ENCODE measurements at regions not wholly inside any gene's neighbourhood (a gene's known extent, or its start where the extent isn't known, plus 50 kb on each side); places are given as distances from the start of the nearest gene placed in this dataset.

- no peak for DNase-seq (ENCODE audit: low spot score)
- no peak overlapping the region for H2BK12ac ChIP-seq (ENCODE audit: low read length)
- H3K27ac ChIP-seq (replicated peaks; ENCODE audit: low read length), result no peak overlapping the region
- H4K8ac ChIP-seq (ENCODE audit: low read depth, low read length), result no peak overlapping the region
- no CpG with 5 or more reads among the region's 5 CpGs for WGBS, 2 donors (ENCODE audit: extremely low coverage in 2 of 2, insufficient read length in 2 of 2, insufficient replicate concordance in 1 of 2)
- no peak overlapping the region for H3K23ac ChIP-seq (ENCODE audit: low read depth, low read length, poor library complexity)
- no peak overlapping the region for H3K4ac ChIP-seq (ENCODE audit: low read length)
- H2BK120ac ChIP-seq (ENCODE audit: low read depth, low read length), result no peak overlapping the region
- no peak overlapping the region for H2BK15ac ChIP-seq (ENCODE audit: low read length)
- H3K4me2 ChIP-seq (ENCODE audit: insufficient read depth, low read length, poor library complexity, severe bottlenecking), result no peak overlapping the region
- no peak overlapping the region for H2AK5ac ChIP-seq (ENCODE audit: low read depth, low read length)
- H2BK5ac ChIP-seq (ENCODE audit: low read length), result no peak overlapping the region
- peaks cover 0 to 6% of the 10 kb centered on the region in 2 donors for H3K4me1 ChIP-seq (ENCODE audit: control insufficient read depth in 2 of 2, insufficient read depth in 1 of 2, low read depth in 1 of 2, low read length in 2 of 2)
- no peak overlapping the region for H3K9ac ChIP-seq (ENCODE audit: low read depth, low read length, poor library complexity)
- no peak overlapping the region for H3K18ac ChIP-seq (ENCODE audit: low read length)
- H3K4me3 ChIP-seq (ENCODE audit: low read length in 2 of 2), result no peak overlapping the region
- H4K91ac ChIP-seq (ENCODE audit: low read depth, low read length, poor library complexity), result no peak overlapping the region
- H2AFZ ChIP-seq (ENCODE audit: low read length), result no peak overlapping the region
- H3K79me1 ChIP-seq (ENCODE audit: low read depth, low read length), result no peaks in the 10 kb centered on the region
- no peaks in the 10 kb centered on the region for H3K9me3 ChIP-seq (replicated peaks in 1 of 2; ENCODE audit: control insufficient read depth in 2 of 2, insufficient read depth in 1 of 2, low read depth in 1 of 2, low read length in 2 of 2)
- no peaks in the 10 kb centered on the region for H3K36me3 ChIP-seq (replicated peaks in 1 of 2; ENCODE audit: control insufficient read depth in 2 of 2, insufficient read depth in 2 of 2, low read length in 2 of 2)
- H3K14ac ChIP-seq (ENCODE audit: low read length), result no peak overlapping the region
- H3K27me3 ChIP-seq (ENCODE audit: control insufficient read depth in 3 of 3, insufficient read depth in 3 of 3, low read depth in 1 of 3, low read length in 3 of 3), result no peaks in the 10 kb centered on the region
Observed at GRCh38 chr1:221291113-221291512, 411.9 kb downstream of the HLX start.

GRCh38 chr1:221292652-221293051, 413.4 kb downstream of the HLX start:
- Histone ChIP-seq H2BK120ac (ENCODE audit: low read depth, low read length) (no peak overlapping the region), H3K4me1 (ENCODE audit: control insufficient read depth in 2 of 2, insufficient read depth in 1 of 2, low read depth in 1 of 2, low read length in 2 of 2) (no peaks in the 10 kb centered on the region), H3K9ac (ENCODE audit: low read depth, low read length, poor library complexity) (no peak overlapping the region), H3K23ac (ENCODE audit: low read depth, low read length, poor library complexity) (no peak overlapping the region), H2BK5ac (ENCODE audit: low read length) (no peak overlapping the region), H4K8ac (ENCODE audit: low read depth, low read length) (no peak overlapping the region), H3K36me3 (replicated peaks in 1 of 2; ENCODE audit: control insufficient read depth in 2 of 2, insufficient read depth in 2 of 2, low read length in 2 of 2) (no peaks in the 10 kb centered on the region), H3K79me1 (ENCODE audit: low read depth, low read length) (no peaks in the 10 kb centered on the region), H3K27me3 (ENCODE audit: control insufficient read depth in 3 of 3, insufficient read depth in 3 of 3, low read depth in 1 of 3, low read length in 3 of 3) (no peaks in the 10 kb centered on the region), H3K9me3 (replicated peaks in 1 of 2; ENCODE audit: control insufficient read depth in 2 of 2, insufficient read depth in 1 of 2, low read depth in 1 of 2, low read length in 2 of 2) (no peaks in the 10 kb centered on the region), H3K27ac (replicated peaks; ENCODE audit: low read length) (no peak overlapping the region), H3K18ac (ENCODE audit: low read length) (no peak overlapping the region), H3K4ac (ENCODE audit: low read length) (no peak overlapping the region), H2BK12ac (ENCODE audit: low read length) (no peak overlapping the region), H2BK15ac (ENCODE audit: low read length) (no peak overlapping the region), H3K4me2 (ENCODE audit: insufficient read depth, low read length, poor library complexity, severe bottlenecking) (no peak overlapping the region), H3K4me3 (ENCODE audit: low read length in 2 of 2) (no peak overlapping the region), H3K14ac (ENCODE audit: low read length) (no peak overlapping the region), H4K91ac (ENCODE audit: low read depth, low read length, poor library complexity) (no peak overlapping the region), H2AK5ac (ENCODE audit: low read depth, low read length) (no peak overlapping the region), H2AFZ (ENCODE audit: low read length) (no peak overlapping the region)
- DNase-seq (ENCODE audit: low spot score), result no peak
- WGBS, 2 donors (ENCODE audit: extremely low coverage in 2 of 2, insufficient read length in 2 of 2, insufficient replicate concordance in 1 of 2), result no CpG with 5 or more reads among the region's 8 CpGs

GRCh38 chr1:221294242-221294641, 415.0 kb downstream of the HLX start:
- Histone ChIP-seq H3K4ac (ENCODE audit: low read length) (no peak overlapping the region), H3K27ac (replicated peaks; ENCODE audit: low read length) (no peak overlapping the region), H2BK15ac (ENCODE audit: low read length) (no peak overlapping the region), H2BK12ac (ENCODE audit: low read length) (no peak overlapping the region), H2BK120ac (ENCODE audit: low read depth, low read length) (no peak overlapping the region), H2BK5ac (ENCODE audit: low read length) (no peak overlapping the region), H4K8ac (ENCODE audit: low read depth, low read length) (no peak overlapping the region), H3K9ac (ENCODE audit: low read depth, low read length, poor library complexity) (no peak overlapping the region), H3K23ac (ENCODE audit: low read depth, low read length, poor library complexity) (no peak overlapping the region), H3K4me1 (ENCODE audit: control insufficient read depth in 2 of 2, insufficient read depth in 1 of 2, low read depth in 1 of 2, low read length in 2 of 2) (no peaks in the 10 kb centered on the region), H3K4me3 (ENCODE audit: low read length in 2 of 2) (no peak overlapping the region), H4K91ac (ENCODE audit: low read depth, low read length, poor library complexity) (no peak overlapping the region), H2AK5ac (ENCODE audit: low read depth, low read length) (no peak overlapping the region), H3K9me3 (replicated peaks in 1 of 2; ENCODE audit: control insufficient read depth in 2 of 2, insufficient read depth in 1 of 2, low read depth in 1 of 2, low read length in 2 of 2) (no peaks in the 10 kb centered on the region), H2AFZ (ENCODE audit: low read length) (no peak overlapping the region), H3K36me3 (replicated peaks in 1 of 2; ENCODE audit: control insufficient read depth in 2 of 2, insufficient read depth in 2 of 2, low read length in 2 of 2) (no peaks in the 10 kb centered on the region), H3K14ac (ENCODE audit: low read length) (no peak overlapping the region), H3K27me3 (ENCODE audit: control insufficient read depth in 3 of 3, insufficient read depth in 3 of 3, low read depth in 1 of 3, low read length in 3 of 3) (no peaks in the 10 kb centered on the region), H3K79me1 (ENCODE audit: low read depth, low read length) (no peaks in the 10 kb centered on the region), H3K18ac (ENCODE audit: low read length) (no peak overlapping the region), H3K4me2 (ENCODE audit: insufficient read depth, low read length, poor library complexity, severe bottlenecking) (no peak overlapping the region)
- no CpG with 5 or more reads among the region's 2 CpGs for WGBS, 2 donors (ENCODE audit: extremely low coverage in 2 of 2, insufficient read length in 2 of 2, insufficient replicate concordance in 1 of 2)
- DNase-seq (ENCODE audit: low spot score), result no peak

GRCh38 chr1:221302357-221302756, 423.1 kb downstream of the HLX start:
- Histone ChIP-seq H3K36me3 (replicated peaks in 1 of 2; ENCODE audit: control insufficient read depth in 2 of 2, insufficient read depth in 2 of 2, low read length in 2 of 2) (no peaks in the 10 kb centered on the region), H3K27ac (replicated peaks; ENCODE audit: low read length) (no peak overlapping the region), H3K9ac (ENCODE audit: low read depth, low read length, poor library complexity) (no peak overlapping the region), H3K4ac (ENCODE audit: low read length) (no peak overlapping the region), H3K4me1 (ENCODE audit: control insufficient read depth in 2 of 2, insufficient read depth in 1 of 2, low read depth in 1 of 2, low read length in 2 of 2) (peaks cover 0 to 2% of the 10 kb centered on the region in 2 donors), H3K9me3 (replicated peaks in 1 of 2; ENCODE audit: control insufficient read depth in 2 of 2, insufficient read depth in 1 of 2, low read depth in 1 of 2, low read length in 2 of 2) (no peaks in the 10 kb centered on the region), H3K27me3 (ENCODE audit: control insufficient read depth in 3 of 3, insufficient read depth in 3 of 3, low read depth in 1 of 3, low read length in 3 of 3) (no peaks in the 10 kb centered on the region), H3K4me2 (ENCODE audit: insufficient read depth, low read length, poor library complexity, severe bottlenecking) (no peak overlapping the region), H3K79me1 (ENCODE audit: low read depth, low read length) (no peaks in the 10 kb centered on the region), H3K14ac (ENCODE audit: low read length) (no peak overlapping the region), H2BK15ac (ENCODE audit: low read length) (no peak overlapping the region), H2AFZ (ENCODE audit: low read length) (no peak overlapping the region), H3K23ac (ENCODE audit: low read depth, low read length, poor library complexity) (no peak overlapping the region), H2BK5ac (ENCODE audit: low read length) (no peak overlapping the region), H3K18ac (ENCODE audit: low read length) (no peak overlapping the region), H2BK12ac (ENCODE audit: low read length) (no peak overlapping the region), H4K8ac (ENCODE audit: low read depth, low read length) (no peak overlapping the region), H3K4me3 (ENCODE audit: low read length in 2 of 2) (no peak overlapping the region), H2AK5ac (ENCODE audit: low read depth, low read length) (no peak overlapping the region), H4K91ac (ENCODE audit: low read depth, low read length, poor library complexity) (no peak overlapping the region), H2BK120ac (ENCODE audit: low read depth, low read length) (no peak overlapping the region)
- no peak for DNase-seq (ENCODE audit: low spot score)
- no CpG with 5 or more reads among the region's 1 CpG for WGBS, 2 donors (ENCODE audit: extremely low coverage in 2 of 2, insufficient read length in 2 of 2, insufficient replicate concordance in 1 of 2)

Measured in neuronal stem cell (in vitro differentiated cells).